ENCODE measurements at regions not wholly inside any gene's neighbourhood (a gene's known extent, or its start where the extent isn't known, plus 50 kb on each side); places are given as distances from the start of the nearest gene placed in this dataset.
"Not testable (repeated sequence)": the region's sequence is repeated elsewhere in the genome, so short reads cannot be mapped to it uniquely, and the experiment has no call there.

DNA sequence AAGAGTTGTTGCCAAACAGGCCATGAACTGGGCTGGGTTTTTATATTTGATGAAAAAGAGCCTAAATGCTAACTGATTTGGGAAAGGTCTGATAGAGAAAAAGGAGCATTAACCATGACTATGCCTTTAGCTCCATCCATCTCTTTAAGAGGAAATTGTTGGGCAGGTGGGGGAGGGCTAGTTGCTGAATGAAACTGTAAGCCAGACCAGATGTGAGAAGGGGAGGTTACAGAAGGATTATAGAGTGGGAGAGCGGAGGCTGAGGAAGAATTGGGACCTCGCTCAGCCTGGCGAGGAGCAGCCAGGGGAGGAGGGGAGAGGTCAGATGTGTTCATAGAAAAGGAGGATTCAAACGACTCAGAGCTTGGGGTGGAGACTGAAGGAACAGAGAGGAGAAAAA is 74.9 kb upstream of the OTUD4 start:
- not testable (repeated sequence) for H3K4me1 ChIP-seq (ENCODE audit: control insufficient read depth, insufficient read depth, low read length); H3K4me3 ChIP-seq (ENCODE audit: low read length); H3K36me3 ChIP-seq (ENCODE audit: control insufficient read depth, insufficient read depth, low read length); H3K27me3 ChIP-seq (ENCODE audit: control insufficient read depth, insufficient read depth, low read length); H3K9ac ChIP-seq (ENCODE audit: low read length); H3K27ac ChIP-seq (ENCODE audit: low read depth, low read length)

DNA sequence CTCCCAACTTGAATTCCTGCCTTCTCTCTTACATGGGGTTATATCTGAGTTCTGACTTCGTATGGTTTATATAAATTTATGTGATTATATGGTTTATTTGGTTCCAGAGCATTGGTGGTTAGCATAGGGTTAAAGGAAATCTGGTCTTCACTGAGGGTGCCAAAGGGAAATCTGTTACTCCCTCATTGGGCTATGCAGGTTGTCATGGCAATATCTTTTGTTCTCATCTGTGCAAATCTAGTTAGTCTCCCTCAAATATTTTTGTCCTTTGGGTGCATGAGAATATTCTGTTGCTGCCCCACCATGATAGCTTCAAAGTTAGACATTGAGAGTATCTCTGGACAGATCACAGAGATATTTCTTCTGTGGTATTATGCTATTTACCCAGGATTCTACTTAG is 71.8 kb upstream of the OTUD4 start:
- Histone ChIP-seq H3K36me3 (ENCODE audit: control insufficient read depth, insufficient read depth, low read length) (no peaks in the 10 kb centered on the region), H3K4me3 (ENCODE audit: low read length) (no peak overlapping the region), H3K4me1 (ENCODE audit: control insufficient read depth, insufficient read depth, low read length) (no peaks in the 10 kb centered on the region), H3K9ac (ENCODE audit: low read length) (no peak overlapping the region), H3K27ac (ENCODE audit: low read depth, low read length) (no peak overlapping the region), H3K27me3 (ENCODE audit: control insufficient read depth, insufficient read depth, low read length) (no peaks in the 10 kb centered on the region)

DNA sequence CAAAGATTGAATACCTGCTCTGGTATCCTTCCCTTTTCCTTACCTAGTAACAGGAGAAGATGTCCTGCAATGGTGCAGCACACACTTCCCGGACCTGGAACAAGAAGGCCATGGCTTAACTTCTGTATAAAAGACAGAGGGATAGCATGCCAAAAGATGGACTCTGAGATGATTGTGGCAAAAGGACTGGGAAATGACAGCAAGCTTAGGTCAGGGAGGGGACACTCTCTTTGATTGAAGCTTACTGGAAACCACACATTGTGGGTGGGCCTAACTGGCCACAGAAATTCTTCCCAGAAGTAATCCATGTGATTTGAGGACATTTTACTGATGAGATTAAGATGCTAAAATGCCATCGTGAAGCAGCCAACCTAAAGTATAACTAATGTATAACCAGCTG is 71.0 kb upstream of the OTUD4 start:
- H3K4me1 ChIP-seq (ENCODE audit: control insufficient read depth, insufficient read depth, low read length) = no peaks in the 10 kb centered on the region
- H3K27ac ChIP-seq (ENCODE audit: low read depth, low read length) = no peak overlapping the region
- no peaks in the 10 kb centered on the region for H3K36me3 ChIP-seq (ENCODE audit: control insufficient read depth, insufficient read depth, low read length)

GRCh38 chr4:145248971-145249370 is 68.6 kb upstream of the OTUD4 start:
- Histone ChIP-seq H3K36me3 (ENCODE audit: control insufficient read depth, insufficient read depth, low read length) (no peaks in the 10 kb centered on the region), H3K4me3 (ENCODE audit: low read length) (no peak overlapping the region), H3K27ac (ENCODE audit: low read depth, low read length) (no peak overlapping the region), H3K4me1 (ENCODE audit: control insufficient read depth, insufficient read depth, low read length) (no peaks in the 10 kb centered on the region), H3K9ac (ENCODE audit: low read length) (no peak overlapping the region), H3K27me3 (ENCODE audit: control insufficient read depth, insufficient read depth, low read length) (no peaks in the 10 kb centered on the region)

More for the DNA sequence above, 71.0 kb upstream of the OTUD4 start:
- no peaks in the 10 kb centered on the region for H3K27me3 ChIP-seq (ENCODE audit: control insufficient read depth, insufficient read depth, low read length)
- H3K4me3 ChIP-seq (ENCODE audit: low read length) = no peak overlapping the region
- H3K9ac ChIP-seq (ENCODE audit: low read length) = no peak overlapping the region

- Histone ChIP-seq H3K4me3 (ENCODE audit: low read length) (no peak overlapping the region), H3K36me3 (ENCODE audit: control insufficient read depth, insufficient read depth, low read length) (no peaks in the 10 kb centered on the region), H3K27me3 (ENCODE audit: control insufficient read depth, insufficient read depth, low read length) (no peaks in the 10 kb centered on the region)
Measured at GRCh38 chr4:145248502-145248901, 68.1 kb upstream of the OTUD4 start.

DNA sequence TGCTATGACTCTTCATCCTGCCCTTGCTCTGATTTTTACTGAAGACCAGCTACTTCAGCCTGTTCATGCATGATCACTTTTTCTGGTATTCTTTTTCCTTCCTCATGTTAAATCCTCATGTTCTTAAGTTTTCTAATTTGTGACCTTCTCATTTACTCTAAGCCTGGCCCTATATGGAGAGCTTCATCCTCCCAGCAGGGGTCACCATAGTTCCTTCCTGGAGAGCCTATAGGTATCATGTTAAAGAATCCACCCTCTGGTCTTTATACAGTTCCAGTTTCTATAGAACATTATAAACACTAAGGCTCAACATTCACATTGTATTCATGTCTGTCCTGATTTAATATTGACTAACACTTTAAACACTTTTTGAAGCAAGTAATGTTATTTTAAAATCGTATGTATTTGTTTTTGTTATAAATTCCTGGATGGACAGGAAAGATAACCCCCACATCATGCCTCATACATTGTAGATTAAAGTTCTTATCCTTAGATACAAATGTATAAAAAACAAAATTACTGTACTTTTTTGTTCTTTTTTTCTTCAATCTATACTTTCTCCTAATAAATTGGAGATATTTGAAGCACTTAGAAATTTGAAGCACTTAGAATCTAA is 53.8 kb upstream of the OTUD4 start:
- H3K27me3 ChIP-seq (ENCODE audit: control insufficient read depth, insufficient read depth, low read length) = no peaks in the 10 kb centered on the region
- H3K4me1 ChIP-seq (ENCODE audit: control insufficient read depth, insufficient read depth, low read length) = no peaks in the 10 kb centered on the region
- H3K36me3 ChIP-seq (ENCODE audit: control insufficient read depth, insufficient read depth, low read length) = no peaks in the 10 kb centered on the region
- H3K27ac ChIP-seq (ENCODE audit: low read depth, low read length) = no peak overlapping the region
- no peak overlapping the region for H3K4me3 ChIP-seq (ENCODE audit: low read length)
- H3K9ac ChIP-seq (ENCODE audit: low read length) = no peak overlapping the region

More at GRCh38 chr4:145248502-145248901, 68.1 kb upstream of the OTUD4 start:
- Histone ChIP-seq H3K27ac (ENCODE audit: low read depth, low read length) (no peak overlapping the region), H3K4me1 (ENCODE audit: control insufficient read depth, insufficient read depth, low read length) (no peaks in the 10 kb centered on the region), H3K9ac (ENCODE audit: low read length) (no peak overlapping the region)

- Histone ChIP-seq H3K9ac (ENCODE audit: low read length) (no peak overlapping the region), H3K36me3 (ENCODE audit: control insufficient read depth, insufficient read depth, low read length) (no peaks in the 10 kb centered on the region), H3K4me1 (ENCODE audit: control insufficient read depth, insufficient read depth, low read length) (no peaks in the 10 kb centered on the region), H3K27ac (ENCODE audit: low read depth, low read length) (no peak overlapping the region), H3K4me3 (ENCODE audit: low read length) (no peak overlapping the region), H3K27me3 (ENCODE audit: control insufficient read depth, insufficient read depth, low read length) (no peaks in the 10 kb centered on the region)
Measured at GRCh38 chr4:145231906-145232700, 51.7 kb upstream of the OTUD4 start.

DNA sequence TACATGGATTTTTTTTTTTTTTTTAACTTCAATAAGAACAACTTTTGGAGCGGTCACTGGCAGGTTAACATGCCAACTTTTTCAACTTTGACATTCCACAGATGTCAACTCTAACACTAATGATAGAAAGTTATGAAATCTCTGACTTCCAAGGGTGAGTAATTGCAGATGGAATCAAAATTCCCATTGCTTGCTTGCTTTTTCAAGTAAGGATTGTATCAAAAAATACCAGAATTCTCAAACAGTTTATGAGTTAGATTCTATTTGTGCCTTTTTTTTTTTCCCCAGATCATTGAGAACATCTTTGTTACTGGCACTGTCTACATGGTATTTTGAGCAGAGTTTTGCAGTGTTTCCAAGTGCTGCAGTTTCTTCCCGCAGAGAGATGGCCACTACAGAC is 50.3 kb upstream of the OTUD4 start:
- no peak overlapping the region for H3K27ac ChIP-seq (ENCODE audit: low read depth, low read length)
- H3K27me3 ChIP-seq (ENCODE audit: control insufficient read depth, insufficient read depth, low read length) = no peaks in the 10 kb centered on the region
- no peak overlapping the region for H3K9ac ChIP-seq (ENCODE audit: low read length)
- no peak overlapping the region for H3K4me3 ChIP-seq (ENCODE audit: low read length)
- no peaks in the 10 kb centered on the region for H3K36me3 ChIP-seq (ENCODE audit: control insufficient read depth, insufficient read depth, low read length)
- H3K4me1 ChIP-seq (ENCODE audit: control insufficient read depth, insufficient read depth, low read length) = no peaks in the 10 kb centered on the region

Measured in rectal smooth muscle tissue (tissue), 1 donor.